ENCODE measurements at regions not wholly inside any gene's neighbourhood (a gene's known extent, or its start where the extent isn't known, plus 50 kb on each side); places are given as distances from the start of the nearest gene placed in this dataset.

GRCh38 chr13:59547950-59548349 lies 615.8 kb downstream of the DIAPH3 start:
- Histone ChIP-seq H3K27me3 (ENCODE audit: insufficient read depth in 3 of 3, low read length in 2 of 3) (no peaks in the 10 kb centered on the region), H3K4me3 (no peak overlapping the region), H3K36me3 (ENCODE audit: insufficient read depth in 1 of 2, low read depth in 1 of 2) (no peaks in the 10 kb centered on the region), H3K9me3 (no peaks in the 10 kb centered on the region), H3K4me1 (no peaks in the 10 kb centered on the region), H3K27ac (no peak overlapping the region)
- WGBS, 3 donors: 87 to 95% (median 89%) methylated on average over 1 of the region's 1 CpG
- no peak for TF ChIP-seq CTCF (IDR thresholded peaks at IDR 0.05)
- intact Hi-C loops (cut with DNase I): no loop called here
- ATAC-seq (no peak), DNase-seq (no peak)

GRCh38 chr13:59562924-59563323 lies 600.8 kb downstream of the DIAPH3 start:
- Histone ChIP-seq H3K27me3 (ENCODE audit: insufficient read depth in 3 of 3, low read length in 2 of 3) (no peaks in the 10 kb centered on the region), H3K36me3 (ENCODE audit: insufficient read depth in 1 of 2, low read depth in 1 of 2) (no peaks in the 10 kb centered on the region), H3K4me3 (no peak overlapping the region), H3K27ac (no peak overlapping the region), H3K4me1 (no peaks in the 10 kb centered on the region), H3K9me3 (no peaks in the 10 kb centered on the region)
- DNase-seq (no peak), ATAC-seq (no peak)
- TF ChIP-seq CTCF (IDR thresholded peaks at IDR 0.05): no peak
- WGBS, 3 donors: 94 to 95% (median 94%) methylated on average over 4 of the region's 4 CpGs
- intact Hi-C loops (cut with DNase I): no loop called here

- DNase-seq: no peak
- no peak overlapping the region for H3K27ac ChIP-seq
- 100% methylated on average over 1 of the region's 1 CpG for WGBS, 3 donors
- no peaks in the 10 kb centered on the region for H3K36me3 ChIP-seq (ENCODE audit: insufficient read depth in 1 of 2, low read depth in 1 of 2)
- no peak overlapping the region for H3K4me3 ChIP-seq
- H3K27me3 ChIP-seq (ENCODE audit: insufficient read depth in 3 of 3, low read length in 2 of 3): no peaks in the 10 kb centered on the region
- no peak for ATAC-seq
- no peaks in the 10 kb centered on the region for H3K9me3 ChIP-seq
- no peak for TF ChIP-seq CTCF (IDR thresholded peaks at IDR 0.05)
- intact Hi-C loops (cut with DNase I): no loop called here
- H3K4me1 ChIP-seq: no peaks in the 10 kb centered on the region
Measured at GRCh38 chr13:59566561-59566960, 597.2 kb downstream of the DIAPH3 start.

- 46 to 62% (median 49%) methylated on average over 4 of the region's 4 CpGs for WGBS, 3 donors
- no peak for DNase-seq
- Histone ChIP-seq H3K27me3 (ENCODE audit: insufficient read depth in 3 of 3, low read length in 2 of 3) (no peaks in the 10 kb centered on the region), H3K27ac (no peak overlapping the region), H3K4me3 (no peak overlapping the region), H3K4me1 (no peaks in the 10 kb centered on the region), H3K36me3 (ENCODE audit: insufficient read depth in 1 of 2, low read depth in 1 of 2) (no peaks in the 10 kb centered on the region), H3K9me3 (no peaks in the 10 kb centered on the region)
- intact Hi-C loops (cut with DNase I): no loop called here
- no peak for TF ChIP-seq CTCF (IDR thresholded peaks at IDR 0.05)
- no peak for ATAC-seq
Measured at GRCh38 chr13:59568306-59568705, 595.4 kb downstream of the DIAPH3 start.

- Histone ChIP-seq H3K4me3 (no peak overlapping the region), H3K36me3 (ENCODE audit: insufficient read depth in 1 of 2, low read depth in 1 of 2) (no peaks in the 10 kb centered on the region), H3K27me3 (ENCODE audit: insufficient read depth in 3 of 3, low read length in 2 of 3) (no peaks in the 10 kb centered on the region), H3K9me3 (no peaks in the 10 kb centered on the region), H3K4me1 (no peaks in the 10 kb centered on the region), H3K27ac (no peak overlapping the region)
- ATAC-seq (no peak), DNase-seq (no peak)
- no peak for TF ChIP-seq CTCF (IDR thresholded peaks at IDR 0.05)
- WGBS, 3 donors: 31 to 38% (median 37%) methylated on average over 3 of the region's 3 CpGs
- intact Hi-C loops (cut with DNase I): no loop called here
Measured at GRCh38 chr13:59570204-59570603, 593.5 kb downstream of the DIAPH3 start.

Measured in psoas muscle (tissue), 7 donors.